ENCODE measurements at regions not wholly inside any gene's neighbourhood (a gene's known extent, or its start where the extent isn't known, plus 50 kb on each side); places are given as distances from the start of the nearest gene placed in this dataset.
A peak's percentile ranks its signal among the peaks of the same experiment; 100 is the strongest.

DNA sequence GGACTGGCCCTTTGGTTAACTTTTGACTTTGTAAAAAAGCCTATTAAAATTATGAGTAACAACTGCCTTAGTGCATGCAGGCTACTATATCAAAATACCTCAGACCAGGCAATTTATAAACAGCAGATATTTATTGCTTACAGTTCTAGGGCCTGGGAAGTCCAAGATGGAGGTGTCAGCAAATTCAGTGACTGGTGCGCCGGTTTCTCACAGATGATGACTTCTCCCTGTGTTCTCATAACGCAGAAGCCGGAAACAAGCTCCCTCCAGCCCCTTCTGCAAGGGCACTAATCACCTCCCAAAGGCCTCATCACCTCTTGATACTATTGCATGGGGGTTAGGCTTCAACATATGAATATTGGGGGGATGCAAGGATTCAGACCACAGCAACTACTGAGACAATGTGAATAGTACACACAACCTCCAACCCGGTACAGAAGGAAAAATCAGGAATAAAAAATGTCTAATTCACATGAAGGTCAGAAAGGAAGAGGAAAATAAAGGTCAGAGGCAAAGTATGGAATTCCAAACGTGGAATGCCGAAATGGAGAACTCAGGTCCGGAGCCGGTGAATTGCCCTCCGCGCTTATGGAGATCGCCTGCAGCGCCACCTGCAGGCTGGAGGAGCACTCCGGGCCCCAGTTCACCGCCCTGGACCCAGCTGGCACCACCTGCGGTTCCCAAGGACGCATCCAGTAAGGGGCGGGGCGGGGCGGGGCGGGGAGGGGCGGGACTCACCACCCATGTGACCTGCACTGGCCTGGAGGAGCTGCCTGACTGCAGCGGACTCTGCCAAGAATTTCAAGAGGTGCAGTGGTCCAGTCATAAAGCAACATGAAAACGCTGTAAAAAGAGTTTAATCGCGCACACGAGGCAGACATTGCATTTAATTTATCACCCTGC is 203.4 kb downstream of the KIF26A start (continued):
- TF ChIP-seq, protein P1, sequence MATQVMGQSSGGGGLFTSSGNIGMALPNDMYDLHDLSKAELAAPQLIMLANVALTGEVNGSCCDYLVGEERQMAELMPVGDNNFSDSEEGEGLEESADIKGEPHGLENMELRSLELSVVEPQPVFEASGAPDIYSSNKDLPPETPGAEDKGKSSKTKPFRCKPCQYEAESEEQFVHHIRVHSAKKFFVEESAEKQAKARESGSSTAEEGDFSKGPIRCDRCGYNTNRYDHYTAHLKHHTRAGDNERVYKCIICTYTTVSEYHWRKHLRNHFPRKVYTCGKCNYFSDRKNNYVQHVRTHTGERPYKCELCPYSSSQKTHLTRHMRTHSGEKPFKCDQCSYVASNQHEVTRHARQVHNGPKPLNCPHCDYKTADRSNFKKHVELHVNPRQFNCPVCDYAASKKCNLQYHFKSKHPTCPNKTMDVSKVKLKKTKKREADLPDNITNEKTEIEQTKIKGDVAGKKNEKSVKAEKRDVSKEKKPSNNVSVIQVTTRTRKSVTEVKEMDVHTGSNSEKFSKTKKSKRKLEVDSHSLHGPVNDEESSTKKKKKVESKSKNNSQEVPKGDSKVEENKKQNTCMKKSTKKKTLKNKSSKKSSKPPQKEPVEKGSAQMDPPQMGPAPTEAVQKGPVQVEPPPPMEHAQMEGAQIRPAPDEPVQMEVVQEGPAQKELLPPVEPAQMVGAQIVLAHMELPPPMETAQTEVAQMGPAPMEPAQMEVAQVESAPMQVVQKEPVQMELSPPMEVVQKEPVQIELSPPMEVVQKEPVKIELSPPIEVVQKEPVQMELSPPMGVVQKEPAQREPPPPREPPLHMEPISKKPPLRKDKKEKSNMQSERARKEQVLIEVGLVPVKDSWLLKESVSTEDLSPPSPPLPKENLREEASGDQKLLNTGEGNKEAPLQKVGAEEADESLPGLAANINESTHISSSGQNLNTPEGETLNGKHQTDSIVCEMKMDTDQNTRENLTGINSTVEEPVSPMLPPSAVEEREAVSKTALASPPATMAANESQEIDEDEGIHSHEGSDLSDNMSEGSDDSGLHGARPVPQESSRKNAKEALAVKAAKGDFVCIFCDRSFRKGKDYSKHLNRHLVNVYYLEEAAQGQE (IDR thresholded peaks at IDR 0.05; ENCODE audit: low read depth) = no peak
- TF ChIP-seq SP1 (IDR thresholded peaks at IDR 0.05; ENCODE audit: low read depth) = no peak

DNA sequence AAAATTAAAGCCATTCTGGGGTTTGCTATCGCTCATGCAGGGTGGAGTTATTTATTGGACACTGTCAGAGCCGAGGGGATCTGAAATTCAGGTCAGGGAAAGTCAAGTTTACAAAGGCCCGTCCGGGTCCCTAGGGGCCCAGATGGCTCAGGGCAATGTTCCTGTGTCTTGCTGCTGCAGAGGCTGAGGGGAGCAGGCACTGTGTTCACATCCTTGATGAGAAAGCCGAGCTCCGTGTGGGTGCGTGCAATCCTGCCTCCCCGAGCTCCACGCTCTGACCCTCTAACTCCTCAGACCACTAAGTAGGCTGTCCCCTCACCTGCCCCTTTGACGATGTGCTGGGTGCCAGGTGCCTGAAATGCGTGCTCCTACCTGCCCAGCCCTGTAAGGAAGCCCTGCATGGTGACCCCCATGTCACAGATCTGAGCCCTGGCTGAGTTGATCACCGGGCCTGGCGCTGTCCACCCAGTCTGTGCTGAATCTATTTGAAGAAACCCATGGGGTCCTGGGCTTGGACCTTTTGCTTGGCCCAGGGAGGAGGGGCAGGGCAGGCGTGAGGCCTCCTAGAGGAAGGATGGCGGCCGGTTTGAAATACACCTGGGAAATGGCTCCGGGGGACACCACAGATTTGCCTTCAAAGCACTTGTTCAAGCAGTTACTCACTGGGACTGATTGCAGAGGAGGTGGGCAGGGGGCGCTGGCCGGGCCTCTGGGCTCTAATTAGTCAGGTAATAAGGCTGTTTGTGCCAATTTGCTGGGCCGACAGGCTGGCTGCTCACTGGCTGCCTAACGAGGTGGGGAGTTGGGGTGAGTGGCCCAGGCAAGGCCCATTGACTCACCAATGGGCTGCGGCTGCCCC is 204.3 kb downstream of the KIF26A start:
- POLR2A ChIA-PET = interaction anchor here (1.0 kb wide), 1 partner anchor 10 kb away, joined by 3 read pairs; no protein-coding TSS in a partner anchor
- no TSS peak for BruUV-seq (replicated peaks)

More for the DNA sequence above, 204.3 kb downstream of the KIF26A start:
- Histone ChIP-seq H3K27ac (ENCODE audit: low read depth, low read length) (no peak overlapping the region), H3K9me2 (ENCODE audit: insufficient read depth) (no peaks in the 10 kb centered on the region), H3K9me3 (ENCODE audit: control insufficient read depth in 1 of 2, insufficient read depth in 1 of 2, low read depth in 1 of 2, low read length in 2 of 2) (peaks cover 0 to 7% of the 10 kb centered on the region in 2 experiments; a peak in 1 of 4 replicates), H3K4me1 (ENCODE audit: control insufficient read depth in 1 of 2, insufficient read depth in 2 of 2, low read length in 2 of 2) (peaks cover 4 to 12% of the 10 kb centered on the region in 2 experiments; a peak in 3 of 4 replicates), H3K36me3 (ENCODE audit: control insufficient read depth in 1 of 2, insufficient read depth in 2 of 2, low read length in 2 of 2) (no peaks in the 10 kb centered on the region), H3K9ac (ENCODE audit: low read length) (no peak overlapping the region), H4K20me1 (ENCODE audit: insufficient read depth) (no peaks in the 10 kb centered on the region), H3K4me2 (ENCODE audit: low read length) (peak overlapping the region; percentile 84), H3K79me2 (ENCODE audit: insufficient read depth, low read length) (no peaks in the 10 kb centered on the region), H3K27me3 (ENCODE audit: insufficient read depth, low read length) (no peaks in the 10 kb centered on the region; the same call in 1 of the 2 replicates), H2AFZ (ENCODE audit: low read depth, low read length, poor library complexity, severe bottlenecking) (peak overlapping the region; percentile 93), H3K4me3 (replicated peaks in 1 of 2; ENCODE audit: low read depth in 1 of 2, low read length in 2 of 2) (no peak overlapping the region)
- ChIA-PET RAD21 (ENCODE audit: low non-redundant PET in 1 of 2, low total read pairs in 2 of 2, uncharacterized antibody in 2 of 2, unreplicated experiment in 2 of 2) (interaction anchor here in 1 of 2 experiments (0.6 kb wide), 1 partner anchor 117 kb away, joined by 4 read pairs; no protein-coding TSS in a partner anchor), CTCF (interaction anchor here (0.6 to 2.1 kb wide), 10 partner anchors 10 to 230 kb away, joined by 3 to 7 read pairs (median 4); no protein-coding TSS in a partner anchor)
- TF ChIP-seq RAD21 (IDR thresholded peaks at IDR 0.05; ENCODE audit: low read depth) (no peak), FOSL1 (IDR thresholded peaks at IDR 0.05; ENCODE audit: low read depth) (no peak), POLR2AphosphoS5 (IDR thresholded peaks at IDR 0.05; ENCODE audit: low read depth, low read length) (no peak)
- TF ChIP-seq, protein P2, sequence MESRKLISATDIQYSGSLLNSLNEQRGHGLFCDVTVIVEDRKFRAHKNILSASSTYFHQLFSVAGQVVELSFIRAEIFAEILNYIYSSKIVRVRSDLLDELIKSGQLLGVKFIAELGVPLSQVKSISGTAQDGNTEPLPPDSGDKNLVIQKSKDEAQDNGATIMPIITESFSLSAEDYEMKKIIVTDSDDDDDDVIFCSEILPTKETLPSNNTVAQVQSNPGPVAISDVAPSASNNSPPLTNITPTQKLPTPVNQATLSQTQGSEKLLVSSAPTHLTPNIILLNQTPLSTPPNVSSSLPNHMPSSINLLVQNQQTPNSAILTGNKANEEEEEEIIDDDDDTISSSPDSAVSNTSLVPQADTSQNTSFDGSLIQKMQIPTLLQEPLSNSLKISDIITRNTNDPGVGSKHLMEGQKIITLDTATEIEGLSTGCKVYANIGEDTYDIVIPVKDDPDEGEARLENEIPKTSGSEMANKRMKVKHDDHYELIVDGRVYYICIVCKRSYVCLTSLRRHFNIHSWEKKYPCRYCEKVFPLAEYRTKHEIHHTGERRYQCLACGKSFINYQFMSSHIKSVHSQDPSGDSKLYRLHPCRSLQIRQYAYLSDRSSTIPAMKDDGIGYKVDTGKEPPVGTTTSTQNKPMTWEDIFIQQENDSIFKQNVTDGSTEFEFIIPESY (IDR thresholded peaks at IDR 0.05; ENCODE audit: extremely low read depth, insufficient replicate concordance, low read length) = no peak
- TF ChIP-seq, protein P1 (IDR thresholded peaks at IDR 0.05; ENCODE audit: low read depth) = peak; percentile 31; the same call in 1 of the 2 replicates
- intact Hi-C loops (cut with micrococcal nuclease) = loop anchor here (1.0 kb wide), 1 partner anchor 204 kb away; the partner anchor contains the start of gene KIF26A
- ATAC-seq (peak; percentile 33), DNase-seq (ENCODE audit: low read depth, low spot score) (no peak)
